BJ (cell line): ENCODE measurements at regions not wholly inside any gene's neighbourhood (a gene's known extent, or its start where the extent isn't known, plus 50 kb on each side); places are given as distances from the start of the nearest gene placed in this dataset.

Experiments used
- CTCF ChIA-PET: fragments of 350-600 bp; formaldehyde crosslinking; extraction: SDS; loops from one replicate; lab custom pipeline; 2021; ENCODE audit warnings: antibody characterized with exemption, inconsistent platforms; lab: Yijun Ruan, JAX
- POLR2A ChIA-PET: fragments of 300-600 bp; sonication (Branson Sonifier 250); formaldehyde crosslinking; extraction: SDS; loops from one replicate; lab custom pipeline; 2021; ENCODE audit warnings: antibody characterized with exemption; lab: Charles Lee
- DNase-seq: peaks from one replicate; pipeline ENCODE4 v3.0.0-alpha.2; 2011; ENCODE audit warnings: low read depth
- H3K27me3 ChIP-seq: 2 replicates; pipeline ENCODE4 v1.6.0; 2011; ENCODE audit warnings: low read length; ENCODE audit not compliant: control insufficient read depth, insufficient read depth
- H3K36me3 ChIP-seq: 2 replicates; pipeline ENCODE4 v1.5.1; 2011; ENCODE audit warnings: low read length; ENCODE audit not compliant: control insufficient read depth, insufficient read depth
- H3K4me3 ChIP-seq: 2 replicates; pipeline ENCODE4 v1.5.1; 2011; ENCODE audit warnings: low read depth, mild to moderate bottlenecking, control low read depth, low read length
- CTCF ChIP-seq: IDR thresholded peaks from 2 replicates; pipeline ENCODE4 v1.5.1; 2011; ENCODE audit warnings: low read depth, mild to moderate bottlenecking, control low read depth, inconsistent platforms, low read length, moderate library complexity; ENCODE audit not compliant: insufficient read depth

DNA sequence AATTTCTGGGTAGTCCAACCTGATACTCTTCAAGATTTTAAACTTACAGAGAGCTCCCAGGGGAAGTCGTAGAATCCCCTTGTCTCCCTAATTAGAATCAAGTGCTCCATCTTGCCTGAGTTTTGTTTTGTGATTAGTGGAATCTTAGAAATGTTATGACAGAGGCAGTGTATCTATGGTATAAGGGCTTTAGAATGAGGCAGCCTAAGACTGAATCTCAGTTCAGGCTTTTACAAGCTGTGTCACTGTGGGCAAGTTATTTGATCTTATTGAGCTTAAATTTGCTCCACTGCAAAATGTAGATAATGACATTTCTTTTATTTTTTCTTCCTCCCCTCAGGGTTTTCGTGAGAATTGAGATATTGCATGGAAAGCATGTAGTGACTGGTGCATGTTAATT is 215.5 kb downstream of the POSTN start:
- no peak for TF ChIP-seq CTCF
- Histone ChIP-seq H3K4me3 (no peak overlapping the region), H3K36me3 (no peaks in the 10 kb centered on the region), H3K27me3 (no peaks in the 10 kb centered on the region)
- ChIA-PET CTCF (interaction anchor here (1.0 kb wide), 1 partner anchor 9 kb away, joined by 3 read pairs; no protein-coding TSS in a partner anchor), POLR2A (interaction anchor here (0.7 kb wide), 1 partner anchor 11 kb away, joined by 3 read pairs; no protein-coding TSS in a partner anchor)
- no peak for DNase-seq

GRCh38 chr13:37382146-37382545 is 216.4 kb downstream of the POSTN start:
- POLR2A ChIA-PET = interaction anchor here (0.7 kb wide), 1 partner anchor 17 kb away, joined by 3 read pairs; no protein-coding TSS in a partner anchor
- DNase-seq = no peak
- Histone ChIP-seq H3K27me3 (no peaks in the 10 kb centered on the region), H3K36me3 (no peaks in the 10 kb centered on the region), H3K4me3 (no peak overlapping the region)
- CTCF ChIA-PET = interaction anchor here (0.7 kb wide), 1 partner anchor 8 kb away, joined by 3 read pairs; no protein-coding TSS in a partner anchor
- TF ChIP-seq CTCF = no peak

DNA sequence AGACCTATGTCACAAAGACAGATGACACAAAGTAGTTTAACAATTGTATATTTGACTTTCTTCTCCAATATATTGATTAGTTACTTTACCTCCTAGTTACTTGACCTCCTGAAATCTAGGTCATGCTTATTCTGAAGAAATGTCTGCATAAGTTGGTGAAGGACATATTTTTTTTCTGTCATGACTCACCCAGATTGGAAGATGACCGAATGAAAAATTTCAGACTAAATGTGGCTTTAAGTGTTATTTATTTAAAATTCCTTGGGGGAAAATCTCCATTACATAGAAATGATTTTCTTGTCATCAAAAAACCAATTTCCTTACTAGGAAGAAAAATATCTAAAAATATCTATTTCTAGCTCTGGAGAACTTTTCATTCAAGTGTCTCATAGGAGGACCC is 217.1 kb downstream of the POSTN start:
- H3K27me3 ChIP-seq = no peaks in the 10 kb centered on the region
- ChIA-PET CTCF (no interaction called here), POLR2A (no interaction called here)
- no peak overlapping the region for H3K4me3 ChIP-seq
- no peak for DNase-seq
- TF ChIP-seq CTCF = no peak
- no peaks in the 10 kb centered on the region for H3K36me3 ChIP-seq

DNA sequence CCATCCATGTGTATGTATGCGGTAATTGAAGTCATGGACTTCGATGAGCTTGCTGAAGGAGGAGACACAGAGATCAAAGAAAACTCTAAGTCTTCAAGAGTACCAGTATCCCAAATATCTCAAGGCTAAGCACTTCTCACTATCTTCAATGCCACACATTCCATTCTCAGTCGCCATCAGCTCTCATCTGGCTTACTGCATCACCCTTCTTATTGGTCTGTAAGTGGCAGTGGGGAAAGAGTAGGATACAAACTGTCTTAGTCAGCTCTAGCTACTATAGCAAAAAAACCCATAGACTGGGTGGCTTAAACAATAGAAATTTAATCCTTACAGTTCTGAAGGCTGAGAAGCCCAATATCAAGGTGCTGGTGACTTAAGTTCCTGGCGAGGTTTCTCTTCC is 218.7 kb downstream of the POSTN start:
- POLR2A ChIA-PET = no interaction called here
- no peaks in the 10 kb centered on the region for H3K36me3 ChIP-seq
- CTCF ChIA-PET = no interaction called here
- H3K27me3 ChIP-seq = no peaks in the 10 kb centered on the region
- no peak overlapping the region for H3K4me3 ChIP-seq
- no peak for TF ChIP-seq CTCF
- DNase-seq = no peak

GRCh38 chr13:37375724-37376123 is 222.8 kb downstream of the POSTN start:
- POLR2A ChIA-PET = no interaction called here
- TF ChIP-seq CTCF = no peak
- DNase-seq = no peak
- Histone ChIP-seq H3K27me3 (no peaks in the 10 kb centered on the region), H3K4me3 (no peak overlapping the region), H3K36me3 (no peaks in the 10 kb centered on the region)
- CTCF ChIA-PET = no interaction called here
